AG10803 (cell line): ENCODE measurements at regions not wholly inside any gene's neighbourhood (a gene's known extent, or its start where the extent isn't known, plus 50 kb on each side); places are given as distances from the start of the nearest gene placed in this dataset.
A peak's percentile ranks its signal among the peaks of the same experiment; 100 is the strongest.
"Not testable (repeated sequence)": the region's sequence is repeated elsewhere in the genome, so short reads cannot be mapped to it uniquely, and the experiment has no call there.

Experiments
- DNase-seq: peaks from one replicate; pipeline ENCODE4 v3.0.0; 2010; ENCODE audit warnings: low read depth
- H3K4me3 ChIP-seq: 2 replicates; pipeline ENCODE4 v1.5.1; 2011; ENCODE audit warnings: mild to moderate bottlenecking, low read length, control low read depth
- TF ChIP-seq, protein P1 (sequence below): conservative IDR thresholded peaks from 2 replicates; pipeline ENCODE4 v1.5.1; 2011; ENCODE audit warnings: mild to moderate bottlenecking, low read length, control low read depth, inconsistent platforms

- DNase-seq: no peak
- TF ChIP-seq, protein P1, sequence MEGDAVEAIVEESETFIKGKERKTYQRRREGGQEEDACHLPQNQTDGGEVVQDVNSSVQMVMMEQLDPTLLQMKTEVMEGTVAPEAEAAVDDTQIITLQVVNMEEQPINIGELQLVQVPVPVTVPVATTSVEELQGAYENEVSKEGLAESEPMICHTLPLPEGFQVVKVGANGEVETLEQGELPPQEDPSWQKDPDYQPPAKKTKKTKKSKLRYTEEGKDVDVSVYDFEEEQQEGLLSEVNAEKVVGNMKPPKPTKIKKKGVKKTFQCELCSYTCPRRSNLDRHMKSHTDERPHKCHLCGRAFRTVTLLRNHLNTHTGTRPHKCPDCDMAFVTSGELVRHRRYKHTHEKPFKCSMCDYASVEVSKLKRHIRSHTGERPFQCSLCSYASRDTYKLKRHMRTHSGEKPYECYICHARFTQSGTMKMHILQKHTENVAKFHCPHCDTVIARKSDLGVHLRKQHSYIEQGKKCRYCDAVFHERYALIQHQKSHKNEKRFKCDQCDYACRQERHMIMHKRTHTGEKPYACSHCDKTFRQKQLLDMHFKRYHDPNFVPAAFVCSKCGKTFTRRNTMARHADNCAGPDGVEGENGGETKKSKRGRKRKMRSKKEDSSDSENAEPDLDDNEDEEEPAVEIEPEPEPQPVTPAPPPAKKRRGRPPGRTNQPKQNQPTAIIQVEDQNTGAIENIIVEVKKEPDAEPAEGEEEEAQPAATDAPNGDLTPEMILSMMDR: no peak
- H3K4me3 ChIP-seq: no peak overlapping the region
Measured at GRCh38 chr19:28359431-28360414, 853.2 kb downstream of the UQCRFS1 start.

- H3K4me3 ChIP-seq: no peak overlapping the region
- TF ChIP-seq, protein P1: no peak
- no peak for DNase-seq
Measured at GRCh38 chr19:28358633-28359032, 854.3 kb downstream of the UQCRFS1 start.

DNA sequence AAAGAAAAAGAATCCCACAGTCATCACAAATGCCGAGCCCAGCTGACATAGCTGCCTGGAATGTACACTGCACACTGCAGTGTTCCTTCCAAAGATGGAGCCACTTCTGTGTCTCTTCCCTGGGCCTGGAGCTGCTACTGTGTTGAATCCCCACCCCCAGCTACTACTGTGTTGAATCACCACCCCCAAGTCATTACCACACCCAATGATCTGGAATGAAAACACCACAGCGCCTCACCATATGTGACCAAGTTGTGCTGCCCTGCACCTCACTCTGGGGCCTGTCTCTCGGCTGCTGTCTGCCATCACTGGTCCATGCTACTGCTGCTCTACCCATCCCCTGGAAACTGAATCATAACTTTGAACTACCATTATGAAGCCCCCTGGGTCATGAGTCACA, 861.2 kb downstream of the UQCRFS1 start:
- H3K4me3 ChIP-seq: no peak overlapping the region
- TF ChIP-seq, protein P1: no peak
- peak; percentile 71 for DNase-seq

GRCh38 chr19:28351321-28351720, 861.6 kb downstream of the UQCRFS1 start:
- not testable (repeated sequence) for H3K4me3 ChIP-seq, DNase-seq

GRCh38 chr19:28350673-28351072, 862.3 kb downstream of the UQCRFS1 start:
- TF ChIP-seq, protein P1: no peak
- DNase-seq: no peak
- no peak overlapping the region for H3K4me3 ChIP-seq

DNA sequence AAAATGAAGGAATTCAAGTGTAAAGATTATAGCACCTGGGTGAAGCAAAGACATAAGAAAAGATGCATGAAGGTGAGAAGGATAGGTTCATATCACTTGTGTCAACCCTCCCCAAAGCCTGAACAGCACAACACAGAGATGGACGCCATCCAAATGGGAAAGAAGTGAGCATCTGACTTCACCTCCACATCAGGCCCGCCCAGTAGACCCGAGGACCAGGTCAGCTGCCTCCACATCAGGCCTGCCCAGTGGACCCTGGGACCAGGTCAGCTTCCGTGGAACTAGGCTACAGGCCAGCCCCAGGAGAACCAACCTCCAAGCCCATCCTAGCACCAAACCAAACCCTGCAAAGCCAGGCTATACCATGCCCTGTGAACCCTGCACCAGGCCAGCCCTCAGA, 862.9 kb downstream of the UQCRFS1 start:
- DNase-seq: no peak
- H3K4me3 ChIP-seq: no peak overlapping the region
- TF ChIP-seq, protein P1: no peak

- no peak overlapping the region for H3K4me3 ChIP-seq
- no peak for DNase-seq
- TF ChIP-seq, protein P1: no peak
Measured at GRCh38 chr19:28349604-28350003, 863.3 kb downstream of the UQCRFS1 start.
